ENCODE measurements at regions not wholly inside any gene's neighbourhood (a gene's known extent, or its start where the extent isn't known, plus 50 kb on each side); places are given as distances from the start of the nearest gene placed in this dataset.

- TF ChIP-seq EZH2phosphoT487 (IDR thresholded peaks at IDR 0.05; ENCODE audit: borderline replicate concordance, low read length) (no peak), EZH2 (IDR thresholded peaks at IDR 0.05; ENCODE audit: low read length, unreplicated experiment) (no peak)
Measured at GRCh38 chr10:3622845-3623621, 162.0 kb downstream of the KLF6 start.

Measured in PC-3 (cell line).